Liver (tissue), 8 donors: ENCODE measurements at regions not wholly inside any gene's neighbourhood (a gene's known extent, or its start where the extent isn't known, plus 50 kb on each side); places are given as distances from the start of the nearest gene placed in this dataset.

Experiments
- DNase-seq: peaks from one replicate; pipeline ENCODE4 v3.0.0-alpha.2; 2017; ENCODE audit warnings: low spot score
- H3K27ac ChIP-seq, 2 donors: one replicate each; pipeline ENCODE4 v1.7.0; 2013; ENCODE audit warnings: inconsistent platforms in 2 of 2, low read length in 2 of 2, control low read depth in 1 of 2, low read depth in 1 of 2, mild to moderate bottlenecking in 1 of 2
- H3K27me3 ChIP-seq, 4 donors: one replicate each; pipeline versions ENCODE4 v1.6.1 to v1.7.0; 2013; ENCODE audit warnings: low read length in 3 of 4, inconsistent platforms in 1 of 4, mild to moderate bottlenecking in 1 of 4, moderate library complexity in 1 of 4; ENCODE audit not compliant: control insufficient read depth in 4 of 4, insufficient read depth in 4 of 4
- H3K36me3 ChIP-seq, 4 donors: one replicate each; pipeline versions ENCODE4 v1.6.1 to v1.7.0; 2013; ENCODE audit warnings: low read length in 3 of 4, mild to moderate bottlenecking in 3 of 4, low read depth in 1 of 4, moderate library complexity in 1 of 4; ENCODE audit not compliant: control insufficient read depth in 4 of 4, insufficient read depth in 3 of 4
- H3K4me1 ChIP-seq, 4 donors: one replicate each; pipeline versions ENCODE4 v1.6.1 to v1.7.0; 2013; ENCODE audit warnings: low read length in 3 of 4, mild to moderate bottlenecking in 3 of 4, moderate library complexity in 1 of 4; ENCODE audit not compliant: control insufficient read depth in 4 of 4, insufficient read depth in 4 of 4
- H3K4me3 ChIP-seq, 3 donors: one replicate each; pipeline versions ENCODE4 v1.6.1 to v1.7.0; 2013; ENCODE audit warnings: low read length in 3 of 3, control low read depth in 1 of 3, low read depth in 1 of 3, mild to moderate bottlenecking in 1 of 3
- H3K9ac ChIP-seq, 2 donors: one replicate each; pipeline ENCODE4 v1.7.0; 2013; ENCODE audit warnings: low read length in 2 of 2, mild to moderate bottlenecking in 2 of 2, moderate library complexity in 2 of 2, control low read depth in 1 of 2, low read depth in 1 of 2
- H3K9me3 ChIP-seq, 4 donors: one replicate each; pipeline versions ENCODE4 v1.6.1 to v1.7.0; 2013; ENCODE audit warnings: low read length in 3 of 4; ENCODE audit not compliant: control insufficient read depth in 4 of 4
- ATF3 ChIP-seq: IDR thresholded peaks from 2 replicates; pipeline ENCODE4 v1.6.1; 2016; ENCODE audit warnings: antibody characterized with exemption
- CTCF ChIP-seq: fragments of 150-350 bp; IDR thresholded peaks from 2 replicates; pipeline ENCODE4 v1.5.1; 2017; ENCODE audit warnings: improper control_type of control experiment, low read depth, low read length; ENCODE audit not compliant: missing input control
- EGR1 ChIP-seq, 2 donors: IDR thresholded peaks; 2 replicates each; pipeline ENCODE4 v1.6.1; 2016 to 2018; ENCODE audit warnings: antibody characterized with exemption in 2 of 2, low read depth in 2 of 2
- FOXA1 ChIP-seq: IDR thresholded peaks from 2 replicates; pipeline ENCODE4 v1.6.1; 2016; ENCODE audit warnings: antibody characterized with exemption
- FOXA2 ChIP-seq: IDR thresholded peaks from 2 replicates; pipeline ENCODE4 v1.6.1; 2016; ENCODE audit warnings: antibody characterized with exemption
- GABPA ChIP-seq, 2 donors: IDR thresholded peaks in 1 of 2; conservative IDR thresholded peaks in 1 of 2; 2 replicates each; pipeline ENCODE4 v1.6.1; 2016; ENCODE audit warnings: antibody characterized with exemption in 2 of 2, mild to moderate bottlenecking in 1 of 2, moderate library complexity in 1 of 2
- HNF4A ChIP-seq, 2 donors: conservative IDR thresholded peaks; 2 replicates each; pipeline ENCODE4 v1.6.1; 2016; ENCODE audit warnings: antibody characterized with exemption in 2 of 2, mild to moderate bottlenecking in 2 of 2
- HNF4G ChIP-seq: IDR thresholded peaks from 2 replicates; pipeline ENCODE4 v1.6.1; 2016; ENCODE audit warnings: antibody characterized with exemption
- JUND ChIP-seq, 2 donors: IDR thresholded peaks; 2 replicates each; pipeline ENCODE4 v1.6.1; 2016; ENCODE audit warnings: antibody characterized with exemption in 2 of 2
- MAX ChIP-seq: IDR thresholded peaks from 2 replicates; pipeline ENCODE4 v1.6.1; 2016; ENCODE audit warnings: antibody characterized with exemption
- NR2F2 ChIP-seq: IDR thresholded peaks from 2 replicates; pipeline ENCODE4 v1.6.1; 2016; ENCODE audit warnings: antibody characterized with exemption
- RAD21 ChIP-seq, 2 donors: IDR thresholded peaks; 2 replicates each; pipeline ENCODE4 v1.6.1; 2016; ENCODE audit warnings: antibody characterized with exemption in 2 of 2, mild to moderate bottlenecking in 2 of 2
- REST ChIP-seq: IDR thresholded peaks from 2 replicates; pipeline ENCODE4 v1.6.1; 2016; ENCODE audit warnings: antibody characterized with exemption, mild to moderate bottlenecking
- RXRA ChIP-seq, 2 donors: IDR thresholded peaks; 2 replicates each; pipeline ENCODE4 v1.6.1; 2017 to 2018; ENCODE audit warnings: antibody characterized with exemption in 2 of 2, mild to moderate bottlenecking in 1 of 2
- SP1 ChIP-seq: IDR thresholded peaks from 2 replicates; pipeline ENCODE4 v1.6.1; 2018; ENCODE audit warnings: antibody characterized with exemption, mild to moderate bottlenecking
- TAF1 ChIP-seq: conservative IDR thresholded peaks from 2 replicates; pipeline ENCODE4 v1.6.1; 2016; ENCODE audit warnings: antibody characterized with exemption, mild to moderate bottlenecking
- YY1 ChIP-seq: IDR thresholded peaks from 2 replicates; pipeline ENCODE4 v1.6.1; 2016; ENCODE audit warnings: antibody characterized with exemption, mild to moderate bottlenecking
- ZBTB33 ChIP-seq: IDR thresholded peaks from 2 replicates; pipeline ENCODE4 v1.6.1; 2016; ENCODE audit warnings: antibody characterized with exemption
- WGBS: extraction: QIAGEN DNeasy Blood & Tissue Kit; methylation state at CpG from one replicate; pipeline ENCODE4 v1.1.7; 2013; 5-methylcytosine and 5-hydroxymethylcytosine counted together
- donor health status: healthy.
- donor health status: healthy.
- donor health status: healthy.
- donor health status: healthy.
- donor health status: healthy.

- H3K27ac ChIP-seq = no peak overlapping the region
- no peaks in the 10 kb centered on the region for H3K27me3 ChIP-seq
- TF ChIP-seq NR2F2 (no peak), ZBTB33 (no peak), SP1 (no peak), ATF3 (no peak), EGR1 (IDR thresholded peaks at IDR 0.05; ENCODE audit: low read depth in 2 of 2) (no peak), RXRA (IDR thresholded peaks at IDR 0.05) (no peak), CTCF (no peak), REST (no peak), JUND (IDR thresholded peaks at IDR 0.05) (no peak), FOXA1 (no peak), MAX (no peak), FOXA2 (no peak), GABPA (IDR thresholded peaks at IDR 0.05 in 1 of 2, conservative IDR thresholded peaks at IDR 0.05 in 1 of 2) (no peak), HNF4G (no peak), TAF1 (no peak), YY1 (no peak), RAD21 (IDR thresholded peaks at IDR 0.05) (no peak), HNF4A (conservative IDR thresholded peaks at IDR 0.05) (no peak)
- H3K4me1 ChIP-seq = no peaks in the 10 kb centered on the region
- 84% methylated on average over 3 of the region's 3 CpGs for WGBS
- H3K4me3 ChIP-seq = no peak overlapping the region
- DNase-seq = no peak
- no peaks in the 10 kb centered on the region for H3K36me3 ChIP-seq
- no peaks in the 10 kb centered on the region for H3K9me3 ChIP-seq
- no peak overlapping the region for H3K9ac ChIP-seq
Measured at GRCh38 chr4:33448948-33449347, 2728.8 kb downstream of the PCDH7 start.

GRCh38 chr4:33453436-33453835, 2733.3 kb downstream of the PCDH7 start:
- DNase-seq = no peak
- H3K27ac ChIP-seq = no peak overlapping the region
- TF ChIP-seq TAF1 (no peak), SP1 (no peak), CTCF (no peak), MAX (no peak), YY1 (no peak), FOXA1 (no peak), REST (no peak), GABPA (IDR thresholded peaks at IDR 0.05 in 1 of 2, conservative IDR thresholded peaks at IDR 0.05 in 1 of 2) (no peak), FOXA2 (no peak)

More at GRCh38 chr4:33453436-33453835, 2733.3 kb downstream of the PCDH7 start:
- Histone ChIP-seq H3K9ac (no peak overlapping the region), H3K4me1 (no peaks in the 10 kb centered on the region), H3K27me3 (no peaks in the 10 kb centered on the region), H3K9me3 (no peaks in the 10 kb centered on the region), H3K36me3 (no peaks in the 10 kb centered on the region), H3K4me3 (no peak overlapping the region)
